K562 (cell line): ENCODE measurements at regions not wholly inside any gene's neighbourhood (a gene's known extent, or its start where the extent isn't known, plus 50 kb on each side); places are given as distances from the start of the nearest gene placed in this dataset.

Experiments
- ATF7 ChIP-seq: fragments of 450-650 bp; IDR thresholded peaks from 2 replicates; pipeline ENCODE4 v1.7.1; 2014; ENCODE audit warnings: mild to moderate bottlenecking, moderate library complexity
- CBX8 ChIP-seq: fragments of 200-600 bp; sonication (generic); IDR thresholded peaks from 2 replicates; pipeline ENCODE4 v1.6.1; 2012; ENCODE audit warnings: borderline replicate concordance, mixed run types, low read depth, mild to moderate bottlenecking, moderate library complexity, mixed read lengths, low read length, control low read depth, inconsistent platforms; ENCODE audit not compliant: poor library complexity, severe bottlenecking; ENCODE audit errors: extremely low read depth
- CC2D1A ChIP-seq: fragments of 450-650 bp; IDR thresholded peaks from 2 replicates; pipeline ENCODE4 v1.6.1; 2017; ENCODE audit warnings: mild to moderate bottlenecking
- ESRRA ChIP-seq: fragments of 450-650 bp; IDR thresholded peaks from 2 replicates; pipeline ENCODE4 v1.6.1; 2014; ENCODE audit warnings: low read depth, mild to moderate bottlenecking, moderate library complexity, borderline replicate concordance
- FOXM1 ChIP-seq, 2 experiments: fragments of 450-650 bp in 1 of 2; sonication (generic) in 1 of 2; formaldehyde crosslinking in 1 of 2; IDR thresholded peaks; 2 replicates each; pipeline versions ENCODE4 v1.6.1 to v1.9.0; 2017 to 2022; ENCODE audit warnings: low read depth in 2 of 2, mild to moderate bottlenecking in 2 of 2, missing genetic modification reagents in 1 of 2, moderate library complexity in 1 of 2
- HINFP ChIP-seq: fragments of 450-650 bp; conservative IDR thresholded peaks from 2 replicates; pipeline ENCODE4 v1.6.1; 2016; ENCODE audit warnings: missing genetic modification characterization, low read depth, mild to moderate bottlenecking, control low read depth, missing compliant biosample characterization
- NFXL1 ChIP-seq: fragments of 450-650 bp; formaldehyde crosslinking; IDR thresholded peaks from 2 replicates; pipeline ENCODE4 v1.4.0; 2021; ENCODE audit warnings: mild to moderate bottlenecking
- NR2C1 ChIP-seq, 2 experiments: fragments of 450-650 bp; IDR thresholded peaks; 2 replicates each; pipeline ENCODE4 v1.6.1; 2017; ENCODE audit warnings: mild to moderate bottlenecking in 2 of 2, antibody characterized with exemption in 1 of 2, inconsistent platforms in 1 of 2, missing compliant biosample characterization in 1 of 2, missing genetic modification characterization in 1 of 2
- POLR3G ChIP-seq: IDR thresholded peaks from 2 replicates; pipeline ENCODE4 v1.6.1; 2011; ENCODE audit not compliant: insufficient read length, insufficient replicate concordance; ENCODE audit errors: extremely low read depth
- SLC30A9 ChIP-seq: fragments of 250-450 bp; sonication (Bioruptor Pico); IDR thresholded peaks from 2 replicates; pipeline ENCODE4 v1.8.0; 2022; ENCODE audit warnings: mild to moderate bottlenecking, moderate library complexity
- THRA ChIP-seq: fragments of 450-650 bp; IDR thresholded peaks from 2 replicates; pipeline ENCODE4 v1.6.1; 2017; ENCODE audit warnings: mild to moderate bottlenecking, moderate library complexity
- TRIM24 ChIP-seq, 2 experiments: fragments of 450-650 bp; IDR thresholded peaks; 2 replicates each; pipeline ENCODE4 v1.6.1; 2016
- USF1 ChIP-seq: sonication (generic); formaldehyde crosslinking; IDR thresholded peaks from 2 replicates; pipeline ENCODE4 v1.9.0; 2022; ENCODE audit warnings: mild to moderate bottlenecking, missing genetic modification reagents
- ZBTB49 ChIP-seq: sonication (generic); formaldehyde crosslinking; IDR thresholded peaks from 2 replicates; pipeline ENCODE4 v1.8.0; 2022; ENCODE audit warnings: missing genetic modification reagents, mild to moderate bottlenecking, borderline replicate concordance
- ZFPM2 ChIP-seq: fragments of 250-450 bp; sonication (Bioruptor Pico); IDR thresholded peaks from 2 replicates; pipeline ENCODE4 v1.5.1; 2022; ENCODE audit warnings: mild to moderate bottlenecking
- ZNF140 ChIP-seq: fragments of 250-450 bp; sonication (Bioruptor Pico); IDR thresholded peaks from 2 replicates; pipeline ENCODE4 v1.8.0; 2021; ENCODE audit warnings: moderate library complexity, mild to moderate bottlenecking, inconsistent platforms
- ZNF431 ChIP-seq: sonication (generic); formaldehyde crosslinking; IDR thresholded peaks from 2 replicates; pipeline ENCODE4 v1.8.0; 2022; ENCODE audit warnings: mild to moderate bottlenecking, missing genetic modification reagents
- ZNF57 ChIP-seq: fragments of 450-650 bp; formaldehyde crosslinking; IDR thresholded peaks from 2 replicates; pipeline ENCODE4 v1.4.0; 2020; ENCODE audit warnings: mild to moderate bottlenecking, moderate library complexity
- ZNF584 ChIP-seq: fragments of 200-800 bp; sonication (Bioruptor generic); IDR thresholded peaks from 2 replicates; pipeline ENCODE4 v1.6.1; 2016; ENCODE audit warnings: low read depth, mild to moderate bottlenecking, missing genetic modification characterization, missing compliant biosample characterization
- ZNF785 ChIP-seq: fragments of 250-450 bp; sonication (Bioruptor Pico); IDR thresholded peaks from 2 replicates; pipeline ENCODE4 v1.4.0; 2020; ENCODE audit warnings: mild to moderate bottlenecking
- TF ChIP-seq, protein P1 (sequence below): sonication (generic); formaldehyde crosslinking; IDR thresholded peaks from 2 replicates; pipeline ENCODE4 v1.8.0; 2023; ENCODE audit warnings: mild to moderate bottlenecking, missing genetic modification reagents

DNA sequence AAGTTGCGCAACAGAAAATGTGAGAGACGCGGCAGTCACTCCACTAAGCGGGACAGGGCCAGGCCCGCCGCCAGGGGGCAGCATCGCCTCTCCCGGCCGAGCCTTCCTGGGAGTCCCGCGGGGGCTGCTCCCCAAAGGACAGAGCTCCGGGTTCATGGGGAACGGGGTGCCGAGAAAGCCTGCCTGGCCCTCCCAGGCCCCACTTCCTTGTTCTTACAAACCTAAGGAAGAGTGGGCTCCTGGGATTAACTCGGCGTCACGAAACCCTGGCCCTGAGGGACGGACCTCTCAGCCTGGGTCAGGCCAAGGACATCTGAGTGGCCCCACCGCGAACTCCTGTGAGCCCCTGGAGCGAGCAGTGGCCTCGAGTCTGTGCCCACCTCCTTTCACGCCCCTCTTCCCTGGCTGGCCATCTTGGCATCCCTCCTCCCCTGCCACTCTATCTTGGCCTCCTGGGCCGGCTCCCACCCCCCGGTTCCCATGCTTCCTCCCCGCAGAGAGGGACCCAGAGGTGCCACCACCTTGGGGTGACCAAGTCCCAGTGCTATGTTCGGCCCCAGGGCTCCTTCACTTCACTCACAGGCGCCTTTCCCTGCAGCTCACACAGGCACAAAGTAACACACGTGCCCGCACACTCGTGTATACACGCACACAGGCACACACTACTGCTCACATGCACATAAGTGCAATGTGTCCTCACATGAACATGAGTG lies 99.9 kb upstream of the FGF3 start (continued):
- no peak for TF ChIP-seq ZNF584
- TF ChIP-seq ZNF431 (CRISPR knock-in tag) = no peak
- TF ChIP-seq TRIM24 (IDR thresholded peaks at IDR 0.05) = no peak
- no peak for TF ChIP-seq SLC30A9 (CRISPR knock-in tag)
- TF ChIP-seq USF1 (CRISPR knock-in tag) = no peak
- no peak for TF ChIP-seq NR2C1 (IDR thresholded peaks at IDR 0.05)
- TF ChIP-seq NR2C1 (tag; IDR thresholded peaks at IDR 0.05) = no peak
- TF ChIP-seq THRA = no peak
- peak; percentile 43; the same call in 1 of the 2 replicates for TF ChIP-seq ATF7
- no peak for TF ChIP-seq FOXM1 (IDR thresholded peaks at IDR 0.05; ENCODE audit: low read depth)
- no peak for TF ChIP-seq FOXM1 (CRISPR knock-in tag; IDR thresholded peaks at IDR 0.05; ENCODE audit: low read depth)
- no peak for TF ChIP-seq POLR3G
- TF ChIP-seq HINFP (tag) = no peak
- TF ChIP-seq ZBTB49 (CRISPR knock-in tag) = no peak
- no peak for TF ChIP-seq ZNF57 (CRISPR knock-in tag)
- peak; percentile 38; the same call in 1 of the 2 replicates for TF ChIP-seq CC2D1A
- TF ChIP-seq ZFPM2 (CRISPR knock-in tag) = no peak
- no peak for TF ChIP-seq NFXL1 (CRISPR knock-in tag)
- no peak for TF ChIP-seq ZNF140 (CRISPR knock-in tag)
- peak; percentile 34; the same call in 1 of the 2 replicates for TF ChIP-seq ESRRA
- TF ChIP-seq, protein P1, sequence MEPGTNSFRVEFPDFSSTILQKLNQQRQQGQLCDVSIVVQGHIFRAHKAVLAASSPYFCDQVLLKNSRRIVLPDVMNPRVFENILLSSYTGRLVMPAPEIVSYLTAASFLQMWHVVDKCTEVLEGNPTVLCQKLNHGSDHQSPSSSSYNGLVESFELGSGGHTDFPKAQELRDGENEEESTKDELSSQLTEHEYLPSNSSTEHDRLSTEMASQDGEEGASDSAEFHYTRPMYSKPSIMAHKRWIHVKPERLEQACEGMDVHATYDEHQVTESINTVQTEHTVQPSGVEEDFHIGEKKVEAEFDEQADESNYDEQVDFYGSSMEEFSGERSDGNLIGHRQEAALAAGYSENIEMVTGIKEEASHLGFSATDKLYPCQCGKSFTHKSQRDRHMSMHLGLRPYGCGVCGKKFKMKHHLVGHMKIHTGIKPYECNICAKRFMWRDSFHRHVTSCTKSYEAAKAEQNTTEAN (CRISPR knock-in tag) = no peak
- no peak for TF ChIP-seq CBX8
- TF ChIP-seq ZNF785 (CRISPR knock-in tag) = no peak
